Fibroblast of villous mesenchyme (primary cell): ENCODE measurements at regions not wholly inside any gene's neighbourhood (a gene's known extent, or its start where the extent isn't known, plus 50 kb on each side); places are given as distances from the start of the nearest gene placed in this dataset.

ENCODE experiments used
- DNase-seq: peaks from one replicate; pipeline ENCODE4 v3.0.0-alpha.2; 2010; ENCODE audit warnings: low read depth
- H3K4me3 ChIP-seq: 2 replicates; pipeline ENCODE4 v1.5.1; 2011; ENCODE audit warnings: low read depth, mild to moderate bottlenecking, low read length
- TF ChIP-seq, protein P1 (sequence below): IDR thresholded peaks from 2 replicates; pipeline ENCODE4 v1.5.1; 2012; ENCODE audit warnings: low read depth, mild to moderate bottlenecking, low read length; ENCODE audit not compliant: insufficient read depth

DNA sequence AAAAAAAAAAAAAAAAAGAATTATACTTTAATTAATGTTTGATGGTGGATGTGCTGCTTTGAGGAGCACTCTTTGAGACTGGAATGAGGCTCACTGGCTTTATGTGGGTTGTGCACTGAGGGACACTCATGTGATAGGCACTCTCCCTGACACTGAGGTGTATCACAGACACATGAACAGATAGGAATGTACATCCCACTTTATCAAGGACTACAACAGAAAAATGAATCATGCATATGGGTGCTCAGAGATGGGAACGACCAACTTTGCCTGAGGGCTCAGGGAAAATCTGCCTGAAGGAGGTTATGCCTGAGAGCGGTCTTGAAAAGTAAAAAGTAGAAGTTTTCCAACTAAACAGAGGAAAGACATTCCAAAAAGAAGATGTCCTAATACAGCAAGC lies 97.7 kb upstream of the RBPJ start:
- DNase-seq, result no peak

DNA sequence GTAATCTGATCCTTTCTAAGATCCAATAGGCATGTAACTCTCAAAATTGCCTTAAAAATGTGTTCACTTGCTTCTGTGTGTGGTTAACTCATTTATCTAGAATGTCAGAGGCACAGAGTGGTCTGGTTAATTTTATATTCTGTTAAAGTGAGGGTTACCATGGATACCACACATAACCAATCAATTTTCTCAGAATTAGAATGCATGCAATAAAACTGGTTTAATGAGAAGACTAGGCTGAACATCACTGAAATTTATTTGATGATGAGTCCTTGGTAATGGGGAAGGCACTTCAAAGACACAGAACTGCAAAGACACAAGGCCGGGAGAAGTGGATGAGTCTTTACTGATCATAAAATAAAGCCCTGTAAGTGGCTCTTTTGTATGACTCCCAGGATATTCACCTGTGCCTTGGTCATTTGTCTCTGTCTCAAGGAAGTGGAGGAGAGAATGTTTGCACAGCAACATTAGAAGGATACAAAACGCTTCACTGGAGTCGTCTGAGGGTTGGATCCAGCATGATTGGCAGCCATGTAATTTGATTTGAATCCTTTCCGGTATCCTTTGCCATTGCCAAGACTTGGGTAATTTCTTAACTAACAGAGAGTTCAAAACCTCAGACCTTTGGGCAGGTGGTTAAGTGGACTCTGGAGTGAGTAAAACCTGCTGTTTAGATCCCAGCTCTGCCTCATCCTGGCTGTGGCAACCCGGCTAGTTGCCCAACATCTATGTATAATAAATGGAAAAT lies 94.0 kb upstream of the RBPJ start:
- TF ChIP-seq, protein P1, sequence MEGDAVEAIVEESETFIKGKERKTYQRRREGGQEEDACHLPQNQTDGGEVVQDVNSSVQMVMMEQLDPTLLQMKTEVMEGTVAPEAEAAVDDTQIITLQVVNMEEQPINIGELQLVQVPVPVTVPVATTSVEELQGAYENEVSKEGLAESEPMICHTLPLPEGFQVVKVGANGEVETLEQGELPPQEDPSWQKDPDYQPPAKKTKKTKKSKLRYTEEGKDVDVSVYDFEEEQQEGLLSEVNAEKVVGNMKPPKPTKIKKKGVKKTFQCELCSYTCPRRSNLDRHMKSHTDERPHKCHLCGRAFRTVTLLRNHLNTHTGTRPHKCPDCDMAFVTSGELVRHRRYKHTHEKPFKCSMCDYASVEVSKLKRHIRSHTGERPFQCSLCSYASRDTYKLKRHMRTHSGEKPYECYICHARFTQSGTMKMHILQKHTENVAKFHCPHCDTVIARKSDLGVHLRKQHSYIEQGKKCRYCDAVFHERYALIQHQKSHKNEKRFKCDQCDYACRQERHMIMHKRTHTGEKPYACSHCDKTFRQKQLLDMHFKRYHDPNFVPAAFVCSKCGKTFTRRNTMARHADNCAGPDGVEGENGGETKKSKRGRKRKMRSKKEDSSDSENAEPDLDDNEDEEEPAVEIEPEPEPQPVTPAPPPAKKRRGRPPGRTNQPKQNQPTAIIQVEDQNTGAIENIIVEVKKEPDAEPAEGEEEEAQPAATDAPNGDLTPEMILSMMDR, result no peak
- DNase-seq, result peak; percentile 33

More for the DNA sequence above, 97.7 kb upstream of the RBPJ start:
- no peak overlapping the region for H3K4me3 ChIP-seq
- TF ChIP-seq, protein P1, result no peak

DNA sequence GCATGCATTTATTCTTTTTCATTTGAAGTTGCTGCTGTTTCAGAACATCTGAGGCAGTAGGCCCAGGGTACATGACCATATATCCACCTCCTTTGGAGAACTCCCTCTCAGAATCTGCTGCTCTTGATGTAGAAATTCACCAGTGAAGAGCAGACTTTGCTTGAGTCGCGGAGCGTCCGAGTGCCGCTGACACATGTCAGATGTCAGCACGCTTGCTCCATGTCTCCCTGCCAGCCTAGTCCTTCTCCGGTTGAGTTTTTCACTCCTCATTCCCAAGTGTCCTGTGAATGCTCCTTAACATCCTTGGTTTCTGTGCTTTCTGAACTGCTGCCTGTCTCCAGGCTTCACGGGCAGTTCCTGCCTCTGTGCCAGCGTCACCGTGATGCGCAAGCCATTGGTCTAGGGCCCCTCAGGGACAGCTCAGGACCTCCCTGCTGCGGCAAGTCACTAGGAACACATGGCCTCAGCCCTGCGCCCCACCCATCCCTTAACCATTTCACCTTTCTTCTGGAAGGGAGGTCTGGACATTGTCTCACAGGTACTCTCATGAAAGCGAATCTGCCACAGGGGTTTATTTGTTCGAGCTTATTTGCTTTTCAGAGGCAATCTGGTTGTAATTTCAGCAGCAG lies 93.1 kb upstream of the RBPJ start:
- no peak for DNase-seq
- no peak overlapping the region for H3K4me3 ChIP-seq
- TF ChIP-seq, protein P1, result no peak

More for the DNA sequence above, 94.0 kb upstream of the RBPJ start:
- no peak overlapping the region for H3K4me3 ChIP-seq

GRCh38 chr4:26228883-26229282 lies 91.9 kb upstream of the RBPJ start:
- H3K4me3 ChIP-seq, result no peak overlapping the region
- TF ChIP-seq, protein P1, result no peak
- no peak for DNase-seq

DNA sequence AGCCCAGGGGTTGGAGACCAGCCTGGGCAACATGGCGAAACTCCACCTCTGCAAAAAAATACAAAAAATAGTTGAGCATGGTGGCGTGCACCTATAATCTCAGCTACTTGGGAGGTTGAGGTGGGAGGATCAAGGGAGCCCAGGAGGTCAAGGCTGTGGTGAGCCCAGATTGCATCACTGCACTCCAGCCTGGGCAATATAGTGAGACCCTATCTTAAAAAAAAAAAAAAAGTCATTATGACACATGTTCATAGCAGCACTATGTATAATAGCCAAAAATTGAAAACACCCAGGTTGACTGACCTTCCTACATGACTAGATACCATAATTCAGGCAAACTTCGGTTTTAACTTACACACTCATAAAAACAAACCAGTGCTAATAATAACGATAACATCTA lies 90.8 kb upstream of the RBPJ start:
- H3K4me3 ChIP-seq, result no peak overlapping the region
- TF ChIP-seq, protein P1, result no peak
- DNase-seq, result no peak

DNA sequence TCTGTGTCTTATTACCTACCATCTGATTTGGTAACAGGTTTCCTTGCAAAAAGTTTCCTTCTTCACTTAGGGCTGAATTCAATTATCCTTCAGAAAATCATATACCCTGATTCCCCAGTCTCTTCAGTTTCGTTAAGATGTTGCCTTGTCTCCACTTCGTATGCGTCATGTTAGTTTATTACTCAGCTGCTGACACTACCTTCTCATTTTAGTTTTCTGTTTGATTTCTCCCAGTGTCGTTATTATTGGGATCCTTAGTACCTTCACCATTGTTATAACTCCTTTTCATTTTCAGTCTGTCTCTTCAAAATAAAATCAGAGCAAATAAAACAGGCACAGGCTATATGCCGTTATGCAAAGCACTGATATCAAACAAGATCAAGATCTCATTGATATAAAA lies 87.5 kb upstream of the RBPJ start:
- no peak overlapping the region for H3K4me3 ChIP-seq
- DNase-seq, result no peak
- TF ChIP-seq, protein P1, result no peak
